Neural progenitor cell (in vitro differentiated cells): ENCODE measurements at regions not wholly inside any gene's neighbourhood (a gene's known extent, or its start where the extent isn't known, plus 50 kb on each side); places are given as distances from the start of the nearest gene placed in this dataset.

ENCODE experiments used
- DNase-seq: peaks from one replicate; pipeline ENCODE4 v3.0.0-alpha.2; 2016; ENCODE audit warnings: low spot score
- H2AFZ ChIP-seq: fragments of 200-600 bp; sonication (generic); replicated peaks from 2 replicates; pipeline ENCODE4 v1.6.1; 2016; ENCODE audit warnings: antibody characterized with exemption
- H3F3A ChIP-seq: fragments of 200-600 bp; sonication (generic); 2 replicates; pipeline ENCODE4 v1.6.1; 2016; ENCODE audit warnings: antibody characterized with exemption, low read depth
- H3K27ac ChIP-seq: fragments of 200-600 bp; sonication (generic); 2 replicates; pipeline ENCODE4 v1.5.1; 2016; ENCODE audit warnings: mild to moderate bottlenecking
- H3K27me3 ChIP-seq: fragments of 200-600 bp; sonication (generic); 2 replicates; pipeline ENCODE4 v1.6.1; 2016; ENCODE audit warnings: mild to moderate bottlenecking, moderate library complexity
- H3K36me3 ChIP-seq: fragments of 200-600 bp; sonication (generic); 2 replicates; pipeline ENCODE4 v1.5.1; 2016
- H3K4me1 ChIP-seq: fragments of 200-600 bp; sonication (generic); 2 replicates; pipeline ENCODE4 v1.6.1; 2016; ENCODE audit warnings: mixed run types
- H3K4me2 ChIP-seq: fragments of 200-600 bp; sonication (generic); 2 replicates; pipeline ENCODE4 v1.6.1; 2016
- H3K4me3 ChIP-seq: fragments of 200-600 bp; sonication (generic); 2 replicates; pipeline ENCODE4 v1.5.1; 2016
- H3K79me2 ChIP-seq: fragments of 200-600 bp; sonication (generic); 2 replicates; pipeline ENCODE4 v1.6.1; 2016; ENCODE audit warnings: low read depth
- H3K9ac ChIP-seq: fragments of 200-600 bp; sonication (generic); 2 replicates; pipeline ENCODE4 v1.6.1; 2016
- H3K9me3 ChIP-seq: fragments of 200-600 bp; sonication (generic); 2 replicates; pipeline ENCODE4 v1.5.1; 2016; ENCODE audit warnings: low read depth
- H4K20me1 ChIP-seq: fragments of 200-600 bp; sonication (generic); 2 replicates; pipeline ENCODE4 v1.6.1; 2016; ENCODE audit warnings: low read depth
- H3K27ac Mint-ChIP-seq: 3 replicates; pipeline ENCODE4 v1.8.0; 2021; ENCODE audit warnings: mixed read lengths
- H3K27me3 Mint-ChIP-seq: 2 replicates; pipeline ENCODE4 v1.8.0; 2022; ENCODE audit warnings: low read depth, mild to moderate bottlenecking, inconsistent platforms, moderate library complexity, mixed read lengths; ENCODE audit not compliant: insufficient read depth
- H3K36me3 Mint-ChIP-seq: 3 replicates; pipeline ENCODE4 v1.8.0; 2021; ENCODE audit warnings: mixed read lengths
- H3K4me1 Mint-ChIP-seq: 3 replicates; pipeline ENCODE4 v1.8.0; 2021; ENCODE audit warnings: mixed read lengths
- H3K4me3 Mint-ChIP-seq: 3 replicates; pipeline ENCODE4 v1.8.0; 2021; ENCODE audit warnings: mild to moderate bottlenecking, moderate library complexity, mixed read lengths
- H3K9me3 Mint-ChIP-seq: 3 replicates; pipeline ENCODE4 v1.8.0; 2020; ENCODE audit warnings: mixed read lengths
- CTCF ChIP-seq: fragments of 200-600 bp; sonication (generic); IDR thresholded peaks from 2 replicates; pipeline ENCODE4 v1.5.1; 2017; ENCODE audit warnings: antibody characterized with exemption, mild to moderate bottlenecking
- EZH2 ChIP-seq: fragments of 200-600 bp; sonication (generic); IDR thresholded peaks from 2 replicates; pipeline ENCODE4 v1.6.1; 2017; ENCODE audit warnings: antibody characterized with exemption, mild to moderate bottlenecking, moderate library complexity
- EZH2phosphoT487 ChIP-seq: fragments of 200-600 bp; sonication (generic); IDR thresholded peaks from 2 replicates; pipeline ENCODE4 v1.6.1; 2017; ENCODE audit warnings: antibody characterized with exemption

GRCh38 chr2:220513573-220514288, 886.3 kb downstream of the SLC4A3 start:
- no peak for TF ChIP-seq EZH2phosphoT487
- TF ChIP-seq EZH2, result no peak
- TF ChIP-seq CTCF, result no peak
- Histone ChIP-seq H3K27ac (no peak overlapping the region), H3K27me3 (no peaks in the 10 kb centered on the region), H3K36me3 (no peaks in the 10 kb centered on the region), H3K79me2 (no peaks in the 10 kb centered on the region), H2AFZ (peak overlapping the region; percentile 0), H4K20me1 (no peaks in the 10 kb centered on the region), H3K9ac (no peak overlapping the region), H3K4me1 (peaks cover 7% of the 10 kb centered on the region), H3K4me2 (no peak overlapping the region), H3F3A (no peaks in the 10 kb centered on the region), H3K9me3 (no peaks in the 10 kb centered on the region), H3K4me3 (no peak overlapping the region)
- Mint-ChIP-seq H3K36me3 (no peaks in the 10 kb centered on the region), H3K4me3 (no peak overlapping the region), H3K27me3 (peaks cover 2% of the 10 kb centered on the region), H3K27ac (no peak overlapping the region), H3K4me1 (peaks cover 15% of the 10 kb centered on the region), H3K9me3 (no peaks in the 10 kb centered on the region)
- no peak for DNase-seq

GRCh38 chr2:220521551-220521950, 894.1 kb downstream of the SLC4A3 start:
- Histone ChIP-seq H3K36me3 (no peaks in the 10 kb centered on the region), H4K20me1 (no peaks in the 10 kb centered on the region), H3K27ac (no peak overlapping the region), H3K79me2 (no peaks in the 10 kb centered on the region), H2AFZ (peak overlapping the region; percentile 89), H3F3A (peaks cover 4% of the 10 kb centered on the region), H3K9ac (no peak overlapping the region), H3K4me1 (peaks cover 5% of the 10 kb centered on the region), H3K27me3 (no peaks in the 10 kb centered on the region), H3K9me3 (no peaks in the 10 kb centered on the region), H3K4me2 (no peak overlapping the region), H3K4me3 (no peak overlapping the region)
- no peak for DNase-seq
- Mint-ChIP-seq H3K27me3 (peaks cover 3% of the 10 kb centered on the region), H3K4me3 (no peak overlapping the region), H3K27ac (peak overlapping the region; percentile 75), H3K36me3 (no peaks in the 10 kb centered on the region), H3K9me3 (peaks cover 6% of the 10 kb centered on the region), H3K4me1 (peaks cover 6% of the 10 kb centered on the region)
- no peak for TF ChIP-seq CTCF
- no peak for TF ChIP-seq EZH2
- TF ChIP-seq EZH2phosphoT487, result no peak

- H3K4me3 Mint-ChIP-seq, result no peak overlapping the region
- TF ChIP-seq CTCF, result no peak
- TF ChIP-seq EZH2, result no peak
- no peak for TF ChIP-seq EZH2phosphoT487
- Histone ChIP-seq H3K4me1 (no peaks in the 10 kb centered on the region), H3K36me3 (no peaks in the 10 kb centered on the region), H4K20me1 (no peaks in the 10 kb centered on the region), H3K79me2 (no peaks in the 10 kb centered on the region), H3F3A (no peaks in the 10 kb centered on the region), H3K4me2 (no peak overlapping the region), H3K9me3 (no peaks in the 10 kb centered on the region), H2AFZ (no peak overlapping the region), H3K27ac (no peak overlapping the region), H3K27me3 (no peaks in the 10 kb centered on the region), H3K4me3 (no peak overlapping the region), H3K9ac (no peak overlapping the region)
- H3K27ac Mint-ChIP-seq, result no peak overlapping the region
- DNase-seq, result no peak
- no peaks in the 10 kb centered on the region for H3K4me1 Mint-ChIP-seq
- H3K36me3 Mint-ChIP-seq, result peaks cover 2% of the 10 kb centered on the region
- H3K27me3 Mint-ChIP-seq, result no peaks in the 10 kb centered on the region
- H3K9me3 Mint-ChIP-seq, result peaks cover 13% of the 10 kb centered on the region
Observed at GRCh38 chr2:220528180-220528675, 900.8 kb downstream of the SLC4A3 start.
